ENCODE measurements at regions not wholly inside any gene's neighbourhood (a gene's known extent, or its start where the extent isn't known, plus 50 kb on each side); places are given as distances from the start of the nearest gene placed in this dataset.

- ATAC-seq (no peak), DNase-seq (ENCODE audit: low spot score) (no peak)
- H3K9me3 Mint-ChIP-seq: peaks cover 14% of the 10 kb centered on the region
- ChIA-PET POLR2A (interaction anchor here (0.5 kb wide), 1 partner anchor 783 kb away, joined by 4 read pairs; no protein-coding TSS in a partner anchor), CTCF (interaction anchor here (1.5 kb wide), 1 partner anchor 100 kb away, joined by 4 read pairs; no protein-coding TSS in a partner anchor)
- H3K36me3 Mint-ChIP-seq: no peaks in the 10 kb centered on the region
- TF ChIP-seq GRHL2 (CRISPR knock-in tag; IDR thresholded peaks at IDR 0.05; ENCODE audit: insufficient replicate concordance, severe bottlenecking) (no peak), ATF3 (CRISPR knock-in tag; conservative IDR thresholded peaks at IDR 0.05) (no peak), CREM (CRISPR knock-in tag; IDR thresholded peaks at IDR 0.05) (no peak), FOXJ3 (CRISPR knock-in tag; IDR thresholded peaks at IDR 0.05; ENCODE audit: borderline replicate concordance) (no peak), GTF2I (CRISPR knock-in tag; conservative IDR thresholded peaks at IDR 0.05) (no peak), ZBTB43 (CRISPR knock-in tag; IDR thresholded peaks at IDR 0.05) (no peak), OVOL2 (CRISPR knock-in tag; IDR thresholded peaks at IDR 0.05; ENCODE audit: borderline replicate concordance) (no peak), ZNF396 (CRISPR knock-in tag; IDR thresholded peaks at IDR 0.05; ENCODE audit: borderline replicate concordance) (no peak), ESRRA (CRISPR knock-in tag; IDR thresholded peaks at IDR 0.05; ENCODE audit: borderline replicate concordance) (no peak), ERG (CRISPR knock-in tag; IDR thresholded peaks at IDR 0.05) (no peak), FOXP1 (CRISPR knock-in tag; IDR thresholded peaks at IDR 0.05; ENCODE audit: borderline replicate concordance) (no peak), SP1 (CRISPR knock-in tag; conservative IDR thresholded peaks at IDR 0.05) (no peak), MLX (CRISPR knock-in tag; IDR thresholded peaks at IDR 0.05) (no peak), ATF2 (CRISPR knock-in tag; IDR thresholded peaks at IDR 0.05; ENCODE audit: borderline replicate concordance, low read depth) (no peak), TCF7 (CRISPR knock-in tag; IDR thresholded peaks at IDR 0.05; ENCODE audit: low read depth) (no peak), SMAD3 (CRISPR knock-in tag; IDR thresholded peaks at IDR 0.05; ENCODE audit: borderline replicate concordance) (no peak), ZNF425 (CRISPR knock-in tag; conservative IDR thresholded peaks at IDR 0.05) (no peak), SOX15 (CRISPR knock-in tag; IDR thresholded peaks at IDR 0.05) (no peak), ZNF138 (CRISPR knock-in tag; conservative IDR thresholded peaks at IDR 0.05) (no peak), KAT7 (CRISPR knock-in tag; IDR thresholded peaks at IDR 0.05; ENCODE audit: borderline replicate concordance) (no peak)
- no peak overlapping the region for H3K4me3 Mint-ChIP-seq
- peaks cover 3% of the 10 kb centered on the region for H3K4me1 Mint-ChIP-seq
- no peak overlapping the region for H3K27ac Mint-ChIP-seq
- H3K27me3 Mint-ChIP-seq (ENCODE audit: low read depth): peaks cover 7% of the 10 kb centered on the region
Measured at GRCh38 chr11:133782116-133782725, 63.1 kb downstream of the SPATA19 start.
